ENCODE measurements at regions not wholly inside any gene's neighbourhood (a gene's known extent, or its start where the extent isn't known, plus 50 kb on each side); places are given as distances from the start of the nearest gene placed in this dataset.

- DNase-seq (ENCODE audit: low read depth in 3 of 3, low spot score in 2 of 3), result no peak
Measured at GRCh38 chr9:4386819-4387218, 87.0 kb upstream of the GLIS3 start.

- DNase-seq (ENCODE audit: low read depth in 3 of 3, low spot score in 2 of 3), result no peak
Measured at GRCh38 chr9:4384750-4385149, 84.9 kb upstream of the GLIS3 start.

- DNase-seq (ENCODE audit: low read depth in 3 of 3, low spot score in 2 of 3), result peak in 1 of 3 donors; percentile 3
Measured at GRCh38 chr9:4382722-4383317, 83.0 kb upstream of the GLIS3 start.

GRCh38 chr9:4381744-4382143 lies 81.9 kb upstream of the GLIS3 start:
- no peak for DNase-seq (ENCODE audit: low read depth in 3 of 3, low spot score in 2 of 3)

- DNase-seq (ENCODE audit: low read depth in 3 of 3, low spot score in 2 of 3), result no peak
Measured at GRCh38 chr9:4380406-4380805, 80.5 kb upstream of the GLIS3 start.

GRCh38 chr9:4375424-4376200 lies 75.7 kb upstream of the GLIS3 start:
- peak in 1 of 3 donors; percentile 6 for DNase-seq (ENCODE audit: low read depth in 3 of 3, low spot score in 2 of 3)

- DNase-seq (ENCODE audit: low read depth in 3 of 3, low spot score in 2 of 3), result no peak
Measured at GRCh38 chr9:4371108-4371507, 71.2 kb upstream of the GLIS3 start.

GRCh38 chr9:4370501-4370900 lies 70.6 kb upstream of the GLIS3 start:
- no peak for DNase-seq (ENCODE audit: low read depth in 3 of 3, low spot score in 2 of 3)

GRCh38 chr9:4366591-4367330 lies 66.9 kb upstream of the GLIS3 start:
- DNase-seq (ENCODE audit: low read depth in 3 of 3, low spot score in 2 of 3), result no peak

GRCh38 chr9:4365055-4365454 lies 65.2 kb upstream of the GLIS3 start:
- no peak for DNase-seq (ENCODE audit: low read depth in 3 of 3, low spot score in 2 of 3)

GRCh38 chr9:4362281-4362680 lies 62.4 kb upstream of the GLIS3 start:
- no peak for DNase-seq (ENCODE audit: low read depth in 3 of 3, low spot score in 2 of 3)

GRCh38 chr9:4359016-4359415 lies 59.1 kb upstream of the GLIS3 start:
- DNase-seq (ENCODE audit: low read depth in 3 of 3, low spot score in 2 of 3), result no peak

GRCh38 chr9:4357929-4358328 lies 58.1 kb upstream of the GLIS3 start:
- DNase-seq (ENCODE audit: low read depth in 3 of 3, low spot score in 2 of 3), result no peak

GRCh38 chr9:4356306-4356705 lies 56.4 kb upstream of the GLIS3 start:
- DNase-seq (ENCODE audit: low read depth in 3 of 3, low spot score in 2 of 3), result no peak

- DNase-seq (ENCODE audit: low read depth in 3 of 3, low spot score in 2 of 3), result no peak
Measured at GRCh38 chr9:4353236-4353635, 53.4 kb upstream of the GLIS3 start.

GRCh38 chr9:4349816-4350418 lies 50.0 kb upstream of the GLIS3 start:
- no peak for DNase-seq (ENCODE audit: low read depth in 3 of 3, low spot score in 2 of 3)

Data from right renal cortex interstitium (tissue), 3 donors.